ENCODE measurements at regions not wholly inside any gene's neighbourhood (a gene's known extent, or its start where the extent isn't known, plus 50 kb on each side); places are given as distances from the start of the nearest gene placed in this dataset.

DNA sequence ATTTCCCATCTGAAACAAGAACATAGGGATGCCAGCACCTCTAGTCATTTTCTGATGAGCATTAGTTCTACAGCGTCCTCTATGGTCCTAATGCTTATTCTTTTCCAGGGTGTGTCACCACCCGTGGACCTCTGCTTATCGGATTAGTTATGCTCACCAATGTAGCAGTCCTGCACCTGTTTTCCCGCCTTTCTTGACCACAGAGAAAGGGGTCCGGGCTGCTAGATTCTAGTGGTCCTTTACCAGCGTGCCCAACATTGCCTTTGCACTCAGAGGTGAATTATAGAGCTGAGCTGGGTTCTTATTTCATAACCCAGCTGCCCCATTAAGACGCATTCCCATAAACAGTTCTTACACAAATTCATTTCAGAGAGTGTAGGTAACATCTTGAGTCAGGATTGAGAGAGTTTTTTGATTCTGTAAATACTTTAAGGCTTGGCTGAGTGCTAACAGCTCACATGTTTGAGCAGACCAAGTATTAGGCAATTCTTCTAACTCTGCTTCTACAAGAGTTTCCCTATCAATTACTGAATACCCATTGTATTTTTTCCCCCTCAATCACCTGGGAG, 2205.1 kb upstream of the C9orf72 start:
- Histone ChIP-seq H3K9ac (ENCODE audit: insufficient read length, low read depth) (no peak overlapping the region), H3K27me3 (ENCODE audit: insufficient read depth, insufficient read length) (no peaks in the 10 kb centered on the region), H3K4me3 (ENCODE audit: insufficient read length, low read depth) (no peak overlapping the region), H3K4me1 (ENCODE audit: insufficient read depth, insufficient read length) (no peaks in the 10 kb centered on the region), H3K9me3 (ENCODE audit: insufficient read depth, low read length) (no peaks in the 10 kb centered on the region), H3K36me3 (ENCODE audit: insufficient read depth, insufficient read length, low read length) (no peaks in the 10 kb centered on the region)
- no peak for TF ChIP-seq YY1 (IDR thresholded peaks at IDR 0.05; ENCODE audit: insufficient read depth, insufficient read length)
- no peak for DNase-seq (ENCODE audit: low read depth, low spot score)

DNA sequence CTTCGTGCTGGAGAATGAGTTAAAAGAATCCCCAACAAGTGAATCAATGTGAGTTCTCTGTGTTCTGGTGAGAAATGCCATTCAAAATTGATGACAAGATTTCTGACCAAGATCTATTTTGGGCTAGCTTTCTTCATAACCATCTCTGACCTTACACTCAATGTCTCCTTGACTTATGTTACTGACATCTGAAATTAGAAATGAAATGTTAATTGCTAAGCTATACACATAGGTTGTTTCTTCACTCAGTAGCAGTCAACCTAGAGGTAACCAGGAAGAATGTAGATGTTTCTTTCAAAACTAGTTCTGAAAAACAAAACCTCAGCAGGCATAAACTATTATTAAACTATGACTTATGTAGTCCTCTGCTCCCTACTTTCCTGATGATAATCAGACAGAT, 2220.7 kb upstream of the C9orf72 start:
- H3K4me1 ChIP-seq (ENCODE audit: insufficient read depth, insufficient read length) = no peaks in the 10 kb centered on the region
- DNase-seq (ENCODE audit: low read depth, low spot score) = no peak
- no peaks in the 10 kb centered on the region for H3K36me3 ChIP-seq (ENCODE audit: insufficient read depth, insufficient read length, low read length)
- TF ChIP-seq SUZ12 (IDR thresholded peaks at IDR 0.05; ENCODE audit: extremely low read depth, insufficient read depth, insufficient read length) = no peak
- TF ChIP-seq YY1 (IDR thresholded peaks at IDR 0.05; ENCODE audit: insufficient read depth, insufficient read length) = no peak
- no peak for TF ChIP-seq ZNF274 (IDR thresholded peaks at IDR 0.05; ENCODE audit: low read depth, low read length)
- no peak overlapping the region for H3K4me3 ChIP-seq (ENCODE audit: insufficient read length, low read depth)
- no peaks in the 10 kb centered on the region for H3K27me3 ChIP-seq (ENCODE audit: insufficient read depth, insufficient read length)
- H3K9ac ChIP-seq (ENCODE audit: insufficient read length, low read depth) = no peak overlapping the region
- H3K9me3 ChIP-seq (ENCODE audit: insufficient read depth, low read length) = no peaks in the 10 kb centered on the region

DNA sequence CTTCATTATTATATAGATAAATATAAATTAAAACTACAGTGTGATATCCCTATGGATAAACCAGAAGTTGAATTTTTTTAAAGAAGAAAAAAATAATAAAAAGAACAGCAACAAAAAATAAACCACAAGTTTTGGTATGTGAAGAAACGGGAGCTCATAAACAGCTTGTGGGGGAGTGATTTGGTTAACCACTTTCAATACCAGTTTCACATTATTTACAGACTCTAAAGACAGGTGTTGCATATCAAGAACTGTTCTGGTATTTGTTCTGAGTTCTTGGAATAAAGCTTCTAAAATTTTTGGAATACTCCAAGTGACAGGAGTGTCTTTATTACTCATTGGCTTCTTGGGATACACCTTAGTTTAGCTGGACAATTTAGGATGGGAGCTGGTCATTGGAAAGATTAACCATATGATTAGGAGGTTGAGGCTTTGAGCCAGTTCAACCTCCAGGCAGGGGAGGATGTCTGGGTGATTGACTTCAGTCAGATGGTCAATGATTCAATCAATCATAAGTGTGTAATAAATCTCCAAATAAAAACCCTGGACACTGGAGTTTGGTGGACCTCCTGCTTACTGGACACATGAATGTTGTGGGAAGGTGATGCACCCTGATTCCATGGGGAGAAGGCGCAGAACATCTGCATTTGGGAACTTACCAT, 2223.1 kb upstream of the C9orf72 start:
- no peak for TF ChIP-seq ZNF274 (IDR thresholded peaks at IDR 0.05; ENCODE audit: low read depth, low read length)
- no peak for TF ChIP-seq SUZ12 (IDR thresholded peaks at IDR 0.05; ENCODE audit: extremely low read depth, insufficient read depth, insufficient read length)
- TF ChIP-seq YY1 (IDR thresholded peaks at IDR 0.05; ENCODE audit: insufficient read depth, insufficient read length) = no peak
- Histone ChIP-seq H3K9ac (ENCODE audit: insufficient read length, low read depth) (no peak overlapping the region), H3K4me3 (ENCODE audit: insufficient read length, low read depth) (no peak overlapping the region), H3K27me3 (ENCODE audit: insufficient read depth, insufficient read length) (no peaks in the 10 kb centered on the region), H3K4me1 (ENCODE audit: insufficient read depth, insufficient read length) (no peaks in the 10 kb centered on the region), H3K9me3 (ENCODE audit: insufficient read depth, low read length) (no peaks in the 10 kb centered on the region), H3K36me3 (ENCODE audit: insufficient read depth, insufficient read length, low read length) (no peaks in the 10 kb centered on the region)
- DNase-seq (ENCODE audit: low read depth, low spot score) = no peak

DNA sequence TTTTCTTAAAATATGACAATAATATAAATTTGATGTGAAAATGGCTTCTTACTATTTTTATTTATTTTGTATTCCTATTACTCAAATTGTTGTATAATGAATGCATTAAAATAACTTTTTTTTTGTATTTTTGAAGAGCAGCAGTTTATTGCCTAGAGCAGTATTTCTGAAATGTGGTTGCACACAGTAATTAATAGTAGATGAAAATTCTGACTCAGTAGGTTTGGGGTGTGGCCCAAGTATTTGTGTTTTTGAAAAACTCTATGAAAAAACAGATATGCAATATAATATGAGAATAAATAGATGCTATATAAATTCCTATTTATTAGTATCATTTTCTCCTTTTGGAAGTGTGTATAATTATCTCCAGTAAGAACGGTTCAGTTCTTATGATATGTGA, 2225.3 kb upstream of the C9orf72 start:
- Histone ChIP-seq H3K27me3 (ENCODE audit: insufficient read depth, insufficient read length) (no peaks in the 10 kb centered on the region), H3K4me3 (ENCODE audit: insufficient read length, low read depth) (no peak overlapping the region), H3K9ac (ENCODE audit: insufficient read length, low read depth) (no peak overlapping the region), H3K36me3 (ENCODE audit: insufficient read depth, insufficient read length, low read length) (no peaks in the 10 kb centered on the region), H3K9me3 (ENCODE audit: insufficient read depth, low read length) (no peaks in the 10 kb centered on the region), H3K4me1 (ENCODE audit: insufficient read depth, insufficient read length) (no peaks in the 10 kb centered on the region)
- DNase-seq (ENCODE audit: low read depth, low spot score) = no peak
- no peak for TF ChIP-seq ZNF274 (IDR thresholded peaks at IDR 0.05; ENCODE audit: low read depth, low read length)
- TF ChIP-seq SUZ12 (IDR thresholded peaks at IDR 0.05; ENCODE audit: extremely low read depth, insufficient read depth, insufficient read length) = no peak

DNA sequence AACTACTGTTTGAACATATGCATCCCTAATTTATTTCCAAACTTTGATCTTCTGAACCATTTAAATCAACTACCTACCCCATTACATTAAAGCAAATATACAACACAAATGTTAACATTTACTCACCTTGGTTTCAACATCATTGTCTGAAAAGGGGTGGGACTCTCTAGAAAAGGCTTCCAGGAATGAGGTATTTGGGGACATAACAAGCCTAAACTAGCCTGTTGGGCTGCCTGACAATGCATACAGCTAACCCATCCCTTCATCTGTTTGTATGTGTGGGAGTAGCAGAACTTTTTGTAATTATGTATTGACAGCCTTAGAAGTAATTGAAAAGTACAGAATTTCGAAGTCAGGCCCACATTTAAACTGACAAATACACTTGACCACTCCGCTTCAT, 2225.9 kb upstream of the C9orf72 start:
- DNase-seq (ENCODE audit: low read depth, low spot score) = no peak
- H3K36me3 ChIP-seq (ENCODE audit: insufficient read depth, insufficient read length, low read length) = no peaks in the 10 kb centered on the region
- no peaks in the 10 kb centered on the region for H3K27me3 ChIP-seq (ENCODE audit: insufficient read depth, insufficient read length)
- TF ChIP-seq YY1 (IDR thresholded peaks at IDR 0.05; ENCODE audit: insufficient read depth, insufficient read length) = no peak
- no peak for TF ChIP-seq ZNF274 (IDR thresholded peaks at IDR 0.05; ENCODE audit: low read depth, low read length)
- no peak for TF ChIP-seq SUZ12 (IDR thresholded peaks at IDR 0.05; ENCODE audit: extremely low read depth, insufficient read depth, insufficient read length)
- H3K9ac ChIP-seq (ENCODE audit: insufficient read length, low read depth) = no peak overlapping the region
- H3K4me1 ChIP-seq (ENCODE audit: insufficient read depth, insufficient read length) = no peaks in the 10 kb centered on the region
- H3K9me3 ChIP-seq (ENCODE audit: insufficient read depth, low read length) = no peaks in the 10 kb centered on the region
- no peak overlapping the region for H3K4me3 ChIP-seq (ENCODE audit: insufficient read length, low read depth)

DNA sequence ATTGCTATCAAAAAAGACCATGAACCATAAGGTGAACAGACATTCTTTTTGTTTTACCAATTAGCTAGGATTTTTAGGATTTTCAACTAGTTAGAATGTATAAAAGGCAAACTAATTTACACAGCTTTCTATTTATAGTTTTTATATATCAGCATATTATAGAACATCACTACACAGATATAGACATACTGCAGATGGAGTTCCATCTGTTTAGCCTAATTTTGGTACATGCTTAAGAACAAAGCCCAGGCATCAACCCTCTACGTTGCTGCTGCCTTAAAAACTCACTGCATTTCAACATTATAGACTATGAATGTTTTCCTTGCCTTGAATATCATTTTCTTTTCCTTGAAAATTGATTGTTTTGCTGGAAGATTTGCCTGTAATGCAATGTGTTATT, 2227.5 kb upstream of the C9orf72 start:
- Histone ChIP-seq H3K36me3 (ENCODE audit: insufficient read depth, insufficient read length, low read length) (no peaks in the 10 kb centered on the region), H3K9ac (ENCODE audit: insufficient read length, low read depth) (no peak overlapping the region), H3K27me3 (ENCODE audit: insufficient read depth, insufficient read length) (no peaks in the 10 kb centered on the region), H3K4me1 (ENCODE audit: insufficient read depth, insufficient read length) (no peaks in the 10 kb centered on the region), H3K4me3 (ENCODE audit: insufficient read length, low read depth) (no peak overlapping the region), H3K9me3 (ENCODE audit: insufficient read depth, low read length) (no peaks in the 10 kb centered on the region)
- TF ChIP-seq YY1 (IDR thresholded peaks at IDR 0.05; ENCODE audit: insufficient read depth, insufficient read length) (no peak), SUZ12 (IDR thresholded peaks at IDR 0.05; ENCODE audit: extremely low read depth, insufficient read depth, insufficient read length) (no peak), ZNF274 (IDR thresholded peaks at IDR 0.05; ENCODE audit: low read depth, low read length) (no peak)
- no peak for DNase-seq (ENCODE audit: low read depth, low spot score)

DNA sequence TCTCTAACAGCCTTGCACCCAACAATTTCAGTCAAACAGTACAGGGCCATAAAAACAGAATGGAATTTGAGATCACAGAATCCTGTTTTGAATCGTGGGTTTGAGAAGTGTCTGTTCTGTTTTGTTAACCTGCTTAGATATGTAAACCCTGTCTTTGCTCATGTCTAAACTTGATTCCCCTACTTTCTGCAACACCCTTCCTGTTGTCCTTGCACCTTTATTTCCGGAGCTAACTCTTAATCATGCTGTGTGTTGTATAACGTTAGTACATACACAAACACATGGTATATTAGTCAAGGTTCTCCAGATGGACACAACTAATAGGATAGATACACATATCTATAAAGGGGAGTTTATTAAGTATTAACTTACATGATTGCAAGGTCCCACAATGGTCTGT, 2229.2 kb upstream of the C9orf72 start:
- no peaks in the 10 kb centered on the region for H3K36me3 ChIP-seq (ENCODE audit: insufficient read depth, insufficient read length, low read length)
- TF ChIP-seq YY1 (IDR thresholded peaks at IDR 0.05; ENCODE audit: insufficient read depth, insufficient read length) (no peak), SUZ12 (IDR thresholded peaks at IDR 0.05; ENCODE audit: extremely low read depth, insufficient read depth, insufficient read length) (no peak), ZNF274 (IDR thresholded peaks at IDR 0.05; ENCODE audit: low read depth, low read length) (no peak)
- no peak overlapping the region for H3K9ac ChIP-seq (ENCODE audit: insufficient read length, low read depth)
- no peaks in the 10 kb centered on the region for H3K9me3 ChIP-seq (ENCODE audit: insufficient read depth, low read length)
- no peak overlapping the region for H3K4me3 ChIP-seq (ENCODE audit: insufficient read length, low read depth)
- no peaks in the 10 kb centered on the region for H3K27me3 ChIP-seq (ENCODE audit: insufficient read depth, insufficient read length)
- H3K4me1 ChIP-seq (ENCODE audit: insufficient read depth, insufficient read length) = no peaks in the 10 kb centered on the region
- no peak for DNase-seq (ENCODE audit: low read depth, low spot score)

All from NT2/D1 (cell line).